Endothelial cell of umbilical vein (primary cell): ENCODE measurements at regions not wholly inside any gene's neighbourhood (a gene's known extent, or its start where the extent isn't known, plus 50 kb on each side); places are given as distances from the start of the nearest gene placed in this dataset.
"Not testable (repeated sequence)": the region's sequence is repeated elsewhere in the genome, so short reads cannot be mapped to it uniquely, and the experiment has no call there.

Source experiments
- CTCF ChIP-seq, 2 donors: IDR thresholded peaks; 1 replicate in 1 of 2; 2 replicates in 1 of 2; pipeline ENCODE4 v1.5.1; 2011; ENCODE audit warnings: low read length in 2 of 2, mild to moderate bottlenecking in 2 of 2, moderate library complexity in 2 of 2, control low read depth in 1 of 2, inconsistent platforms in 1 of 2, low read depth in 1 of 2; ENCODE audit not compliant: insufficient read depth in 1 of 2; ENCODE audit errors: extremely low read depth in 1 of 2
- EZH2 ChIP-seq: IDR thresholded peaks from 2 replicates; pipeline ENCODE4 v1.6.1; 2012; ENCODE audit warnings: borderline replicate concordance, low read depth, mild to moderate bottlenecking, moderate library complexity, low read length, inconsistent platforms; ENCODE audit not compliant: severe bottlenecking
- GATA2 ChIP-seq: IDR thresholded peaks from 2 replicates; pipeline ENCODE4 v1.7.0; 2011; ENCODE audit warnings: low read depth, mild to moderate bottlenecking, moderate library complexity, mixed read lengths, low read length; ENCODE audit not compliant: insufficient read length, insufficient read depth
- JUN ChIP-seq: IDR thresholded peaks from 2 replicates; pipeline ENCODE4 v1.6.1; 2011; ENCODE audit warnings: borderline replicate concordance, low read depth; ENCODE audit not compliant: insufficient read length, insufficient read depth
- MAX ChIP-seq: IDR thresholded peaks from 2 replicates; pipeline ENCODE4 v1.6.1; 2011; ENCODE audit not compliant: insufficient read depth, insufficient read length
- POLR2A ChIP-seq: IDR thresholded peaks from 2 replicates; pipeline ENCODE4 v1.6.1; 2012; ENCODE audit warnings: low read depth, mild to moderate bottlenecking, control low read depth, low read length
- POLR2AphosphoS5 ChIP-seq: IDR thresholded peaks from 2 replicates; pipeline ENCODE4 v1.6.1; 2012; ENCODE audit warnings: low read depth, mild to moderate bottlenecking, control low read depth, low read length, moderate library complexity; ENCODE audit not compliant: insufficient read depth

- not testable (repeated sequence) for TF ChIP-seq POLR2A; EZH2; CTCF (IDR thresholded peaks at IDR 0.05; ENCODE audit: extremely low read depth in 1 of 2, insufficient read depth in 1 of 2, low read depth in 1 of 2, low read length in 2 of 2); POLR2AphosphoS5; GATA2; MAX; JUN
Measured at GRCh38 chr15:30690153-30690552, 64.2 kb downstream of the ARHGAP11B start.
